HL-60 (cell line): ENCODE measurements at regions not wholly inside any gene's neighbourhood (a gene's known extent, or its start where the extent isn't known, plus 50 kb on each side); places are given as distances from the start of the nearest gene placed in this dataset.

ENCODE experiments used
- CTCF ChIP-seq: IDR thresholded peaks from one replicate; pipeline ENCODE4 v1.5.1; 2011; ENCODE audit warnings: low read length, control low read depth, inconsistent platforms; ENCODE audit not compliant: insufficient read depth
- GABPA ChIP-seq: IDR thresholded peaks from 2 replicates; pipeline ENCODE4 v1.6.1; 2012; ENCODE audit warnings: low read depth
- POLR2AphosphoS5 ChIP-seq: IDR thresholded peaks from 2 replicates; pipeline ENCODE4 v1.6.1; 2012; ENCODE audit warnings: low read depth
- REST ChIP-seq: IDR thresholded peaks from 2 replicates; pipeline ENCODE4 v1.6.1; 2012; ENCODE audit warnings: low read depth; ENCODE audit not compliant: insufficient replicate concordance
- SPI1 ChIP-seq: IDR thresholded peaks from 2 replicates; pipeline ENCODE4 v1.6.1; 2012; ENCODE audit warnings: low read depth, mild to moderate bottlenecking, borderline replicate concordance

DNA sequence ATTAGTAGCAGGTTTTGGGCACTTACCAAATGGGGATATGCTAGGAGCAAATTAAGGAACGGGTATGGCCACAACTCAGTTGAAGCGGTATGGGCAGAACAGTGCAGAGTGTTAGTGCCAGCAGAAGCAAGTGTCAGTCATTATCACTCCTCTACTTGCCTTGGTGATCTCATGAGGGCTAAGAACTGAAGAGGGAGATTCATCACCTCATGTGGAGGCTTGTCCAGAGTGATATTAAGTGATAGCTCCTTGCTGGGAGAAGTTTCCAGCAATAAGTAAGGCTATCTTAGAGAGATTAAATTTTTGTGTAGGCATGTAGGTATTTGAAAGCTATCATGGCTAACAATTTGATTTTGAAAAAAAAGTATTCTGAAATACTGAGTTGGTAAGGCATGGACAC lies 615.4 kb upstream of the SMIM31 start:
- TF ChIP-seq POLR2AphosphoS5 = no peak
- no peak for TF ChIP-seq CTCF
- TF ChIP-seq REST = no peak
- no peak for TF ChIP-seq GABPA
- TF ChIP-seq SPI1 = no peak
